Prostate gland (tissue), 2 donors: ENCODE measurements at regions not wholly inside any gene's neighbourhood (a gene's known extent, or its start where the extent isn't known, plus 50 kb on each side); places are given as distances from the start of the nearest gene placed in this dataset.

ENCODE experiments used
- CTCF ChIP-seq, 4 experiments: fragments of 200-600 bp in 2 of 4; fragments of 450-650 bp in 2 of 4; sonication (generic) in 2 of 4; IDR thresholded peaks; 1 replicate in 3 of 4; 2 replicates in 1 of 4; pipeline ENCODE4 v1.5.1; 2016 to 2019; ENCODE audit warnings: antibody characterized with exemption in 4 of 4, mild to moderate bottlenecking in 2 of 4, moderate library complexity in 2 of 4
- POLR2A ChIP-seq: fragments of 450-650 bp; IDR thresholded peaks from one replicate; pipeline ENCODE4 v1.6.1; 2016; ENCODE audit warnings: antibody characterized with exemption, mild to moderate bottlenecking
- POLR2AphosphoS5 ChIP-seq: sonication (generic); formaldehyde crosslinking; IDR thresholded peaks from one replicate; pipeline ENCODE4 v1.6.1; 2017; ENCODE audit warnings: antibody characterized with exemption

- TF ChIP-seq CTCF (IDR thresholded peaks at IDR 0.05) (no peak), POLR2A (no peak), POLR2AphosphoS5 (no peak)
These were observed 660.0 kb upstream of the CCDC54 start for GRCh38 chr3:106717178-106717780.
